NCI-H2107 (cell line): ENCODE measurements at regions not wholly inside any gene's neighbourhood (a gene's known extent, or its start where the extent isn't known, plus 50 kb on each side); places are given as distances from the start of the nearest gene placed in this dataset.
"Not testable (repeated sequence)": the region's sequence is repeated elsewhere in the genome, so short reads cannot be mapped to it uniquely, and the experiment has no call there.

Experiments
- DNase-seq: peaks from one replicate; lab custom pipeline; 2025; lab: John Stamatoyannopoulos, UW

DNA sequence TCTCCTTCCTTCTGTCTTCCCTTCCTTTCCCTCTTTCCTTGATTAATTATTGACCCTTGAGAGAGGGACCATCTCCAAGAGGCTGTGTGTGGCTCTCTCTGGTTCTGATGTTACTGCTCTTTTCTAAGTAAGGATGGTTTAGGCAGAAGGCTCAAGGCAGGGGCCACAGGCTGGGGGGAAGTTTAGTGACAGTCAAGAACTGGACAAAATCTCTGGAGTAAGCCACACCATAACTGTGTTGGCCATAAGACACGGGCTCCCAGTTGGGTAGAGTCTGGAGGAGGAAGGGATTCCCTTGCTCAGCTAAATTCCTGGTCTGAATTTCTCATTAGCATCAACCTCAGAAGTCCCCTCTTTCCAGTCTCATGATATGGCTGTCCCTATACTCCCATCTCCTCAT is 74.7 kb downstream of the BUD13 start:
- no peak for DNase-seq

- DNase-seq = no peak
Measured at GRCh38 chr11:116697639-116698038, 75.1 kb downstream of the BUD13 start.

DNA sequence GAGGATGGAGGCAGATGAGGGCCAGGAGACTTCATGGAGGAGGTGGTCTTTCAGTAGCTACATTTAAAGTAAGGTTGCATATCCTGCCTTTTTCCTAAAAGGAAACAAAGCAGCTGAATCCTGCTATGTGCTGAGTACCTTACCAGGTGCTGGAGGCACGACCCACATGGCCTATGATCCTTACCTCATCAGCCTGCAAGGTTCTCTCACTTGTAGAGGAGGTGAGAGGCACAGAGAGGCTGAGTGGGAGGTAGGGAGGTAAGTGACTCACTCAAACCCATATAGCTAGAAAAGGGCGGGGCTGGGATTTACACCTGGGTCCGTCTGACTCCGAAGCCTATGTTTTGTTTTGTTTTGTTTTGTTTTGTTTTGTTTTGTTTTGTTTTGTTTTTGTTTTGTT is 75.8 kb downstream of the BUD13 start:
- no peak for DNase-seq

GRCh38 chr11:116696381-116696941 is 76.3 kb downstream of the BUD13 start:
- no peak for DNase-seq

GRCh38 chr11:116695657-116696254 is 77.0 kb downstream of the BUD13 start:
- no peak for DNase-seq

- no peak for DNase-seq
Measured at GRCh38 chr11:116694815-116695590, 77.8 kb downstream of the BUD13 start.

DNA sequence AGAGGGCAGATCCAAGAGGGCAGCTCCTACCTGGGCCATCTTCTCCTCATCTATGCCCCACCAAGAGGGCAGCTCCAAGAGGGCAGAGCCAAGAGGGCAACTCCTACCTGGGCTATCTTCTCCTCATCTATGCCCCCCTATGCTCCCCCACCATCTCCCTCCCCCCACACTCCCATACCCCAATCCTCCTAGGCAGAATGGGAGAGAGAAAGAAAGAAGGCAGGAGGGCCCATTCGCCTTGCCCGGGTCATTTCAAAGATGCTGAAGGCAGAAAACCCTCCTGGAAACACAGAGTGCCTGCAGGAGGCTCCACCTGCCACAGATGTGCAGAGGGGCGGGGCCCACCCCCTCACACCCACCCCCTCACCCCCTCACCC is 78.5 kb downstream of the BUD13 start:
- no peak for DNase-seq

GRCh38 chr11:116693593-116694348 is 79.0 kb downstream of the BUD13 start:
- DNase-seq = no peak

GRCh38 chr11:116693102-116693570 is 79.7 kb downstream of the BUD13 start:
- no peak for DNase-seq

- no peak for DNase-seq
Measured at GRCh38 chr11:116692318-116693101, 80.3 kb downstream of the BUD13 start.

GRCh38 chr11:116691771-116692177 is 81.0 kb downstream of the BUD13 start:
- DNase-seq = peak; percentile 30

DNA sequence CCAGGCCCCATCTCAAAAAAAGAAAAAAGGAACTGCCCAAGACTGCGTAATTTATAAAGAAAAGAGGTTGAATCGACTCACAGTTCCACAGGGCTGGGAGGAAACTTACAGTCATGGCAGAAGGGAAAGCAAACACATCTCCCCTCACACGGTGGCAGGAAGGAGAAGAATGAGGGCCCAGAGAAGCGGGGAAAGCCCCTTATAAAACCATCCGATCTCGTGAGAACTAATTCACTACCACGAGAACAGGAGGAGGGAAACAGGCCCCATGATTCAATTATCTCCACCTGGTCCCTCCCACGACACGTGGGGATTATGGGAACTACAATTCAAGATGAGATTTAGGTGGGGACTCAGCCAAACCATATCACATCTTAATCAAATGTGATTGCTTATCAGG is 82.2 kb downstream of the BUD13 start:
- no peak for DNase-seq

DNA sequence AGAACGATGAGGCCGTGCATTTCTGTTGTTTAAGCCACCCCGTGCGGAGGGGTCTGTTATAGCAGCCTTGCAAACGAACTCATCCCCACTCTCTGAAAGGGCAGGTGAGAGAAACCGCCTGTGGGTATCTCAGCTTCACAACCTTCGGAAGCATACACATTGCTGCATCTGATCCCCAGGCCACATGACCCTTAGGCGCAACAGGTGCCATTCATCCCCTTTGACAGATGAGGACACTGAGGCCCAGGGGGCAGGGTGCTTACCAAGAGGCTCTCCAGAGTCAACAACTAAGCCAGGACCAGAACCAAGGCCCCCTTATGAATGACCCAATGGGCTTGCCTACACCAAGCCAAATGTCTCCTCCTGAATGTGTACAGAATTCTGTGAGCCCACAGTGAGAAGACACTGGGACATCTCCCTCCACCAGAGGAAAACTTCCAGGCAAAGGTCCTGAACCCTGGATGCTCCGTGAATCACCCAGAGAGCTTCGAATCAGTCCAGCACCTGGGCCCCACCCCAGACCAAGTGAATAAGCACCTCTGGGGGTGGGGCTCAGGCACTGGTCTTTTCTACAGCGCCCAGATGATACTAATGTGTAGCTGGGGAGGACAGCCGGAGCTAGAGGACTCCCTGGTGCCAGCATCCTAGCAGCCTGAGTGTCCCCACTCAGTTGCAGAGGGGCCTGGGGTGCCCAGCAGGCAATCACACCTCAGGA is 83.2 kb downstream of the BUD13 start:
- DNase-seq = no peak

DNA sequence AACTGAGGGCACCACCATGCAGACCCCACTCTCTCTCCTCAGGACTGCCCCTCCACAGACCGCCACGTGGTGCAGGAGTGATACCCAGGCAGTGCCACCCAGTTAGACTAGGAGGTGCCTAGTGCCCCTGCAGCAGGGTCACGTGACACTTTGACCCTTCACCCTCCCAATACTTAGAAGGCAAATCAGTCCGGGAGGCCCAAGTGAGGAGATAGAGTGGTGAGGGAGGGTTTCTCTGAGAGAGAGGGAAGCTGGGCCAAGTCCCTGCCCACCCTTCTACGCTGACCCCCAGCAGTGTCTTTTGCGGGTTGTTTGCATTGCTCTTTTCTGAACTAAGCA is 84.6 kb downstream of the BUD13 start:
- no peak for DNase-seq

DNA sequence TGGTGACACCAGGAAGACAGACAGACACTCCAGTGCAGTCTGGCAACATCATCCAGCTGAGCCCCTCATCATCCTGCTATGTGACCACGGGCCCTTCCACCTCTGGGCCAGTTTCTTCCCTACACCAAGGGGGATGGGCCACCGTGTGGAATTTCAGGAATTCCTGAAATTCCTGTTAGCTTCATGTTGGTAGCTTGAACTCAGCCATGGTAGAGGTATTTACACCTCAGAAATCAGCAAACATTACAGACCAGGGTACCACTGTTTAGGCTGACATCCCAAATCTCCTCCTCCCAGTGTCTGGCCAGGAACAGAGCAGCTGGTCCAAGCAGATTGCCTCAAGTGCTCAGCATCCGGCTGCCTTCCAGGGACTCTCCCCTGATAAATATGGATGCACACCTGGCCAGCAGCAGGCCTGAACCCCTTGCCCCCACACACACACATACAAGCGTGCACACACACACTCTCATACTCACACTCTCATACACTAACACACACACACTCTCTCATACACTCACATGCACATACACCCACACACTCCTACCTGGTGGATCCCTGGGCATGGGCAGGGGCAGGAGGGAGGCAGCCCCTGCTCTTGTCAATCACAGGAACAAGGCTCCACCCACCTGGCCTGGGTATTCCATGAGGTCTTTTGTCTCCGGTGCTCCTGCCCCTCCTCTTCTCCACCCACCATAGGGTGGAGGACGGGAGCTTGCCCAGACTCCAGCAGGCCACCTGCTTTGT is 85.2 kb downstream of the BUD13 start:
- no peak for DNase-seq

DNA sequence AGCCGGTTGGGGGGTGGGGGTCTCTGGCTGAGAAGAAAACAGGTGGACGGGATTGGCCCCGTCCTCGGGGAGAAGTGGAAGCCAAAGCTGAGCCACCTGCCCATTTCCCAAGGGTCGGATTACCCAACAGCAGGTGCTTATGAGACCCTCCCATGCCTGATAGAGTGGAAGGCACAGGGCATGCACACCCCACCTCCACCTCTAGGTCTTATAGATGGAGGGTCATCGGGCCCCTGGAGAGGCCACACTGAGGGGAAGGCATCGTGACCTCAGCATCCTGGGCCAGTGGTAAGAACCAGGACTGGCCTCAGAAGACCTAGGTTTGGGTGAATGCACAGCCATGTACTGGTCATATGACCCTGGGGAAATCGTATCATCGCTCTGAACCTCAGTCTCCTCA is 85.9 kb downstream of the BUD13 start:
- no peak for DNase-seq

DNA sequence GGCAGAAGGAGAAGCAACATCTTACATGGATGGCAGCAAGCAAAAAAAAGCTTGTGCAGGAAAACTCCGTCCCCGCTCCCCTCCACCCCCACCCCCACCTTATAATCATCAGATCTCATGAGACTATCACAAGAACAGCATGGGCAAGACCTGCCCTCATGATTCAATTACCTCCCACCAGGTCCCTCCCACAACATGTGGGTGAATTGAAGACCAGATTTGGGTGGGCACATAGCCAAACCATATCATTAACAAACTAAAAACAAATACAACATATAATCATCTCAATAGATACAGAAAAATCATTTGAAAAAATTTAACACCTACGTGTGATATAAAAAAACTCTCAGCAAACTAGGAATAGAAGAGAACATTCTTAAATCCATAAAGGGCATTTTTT is 88.8 kb downstream of the BUD13 start:
- DNase-seq = no peak

- no peak for DNase-seq
Measured at GRCh38 chr11:116680349-116681125, 92.2 kb downstream of the BUD13 start.

- no peak for DNase-seq
Measured at GRCh38 chr11:116678887-116679286, 93.9 kb downstream of the BUD13 start.

- not testable (repeated sequence) for DNase-seq
Measured at GRCh38 chr11:116667318-116667717, 105.5 kb downstream of the BUD13 start.
